Uterus (tissue), 2 donors: ENCODE measurements at regions not wholly inside any gene's neighbourhood (a gene's known extent, or its start where the extent isn't known, plus 50 kb on each side); places are given as distances from the start of the nearest gene placed in this dataset.

ENCODE experiments used
- POLR2A ChIP-seq, 2 donors: fragments of 450-650 bp; IDR thresholded peaks; one replicate each; pipeline ENCODE4 v1.6.1; 2016; ENCODE audit warnings: antibody characterized with exemption in 2 of 2, mild to moderate bottlenecking in 1 of 2, moderate library complexity in 1 of 2
- TF ChIP-seq, protein P1 (sequence below), 4 experiments: fragments of 200-600 bp in 2 of 4; fragments of 450-650 bp in 2 of 4; sonication (generic) in 2 of 4; IDR thresholded peaks; one replicate each; pipeline ENCODE4 v1.5.1; 2016 to 2019; ENCODE audit warnings: antibody characterized with exemption in 4 of 4, mild to moderate bottlenecking in 2 of 4, moderate library complexity in 1 of 4

DNA sequence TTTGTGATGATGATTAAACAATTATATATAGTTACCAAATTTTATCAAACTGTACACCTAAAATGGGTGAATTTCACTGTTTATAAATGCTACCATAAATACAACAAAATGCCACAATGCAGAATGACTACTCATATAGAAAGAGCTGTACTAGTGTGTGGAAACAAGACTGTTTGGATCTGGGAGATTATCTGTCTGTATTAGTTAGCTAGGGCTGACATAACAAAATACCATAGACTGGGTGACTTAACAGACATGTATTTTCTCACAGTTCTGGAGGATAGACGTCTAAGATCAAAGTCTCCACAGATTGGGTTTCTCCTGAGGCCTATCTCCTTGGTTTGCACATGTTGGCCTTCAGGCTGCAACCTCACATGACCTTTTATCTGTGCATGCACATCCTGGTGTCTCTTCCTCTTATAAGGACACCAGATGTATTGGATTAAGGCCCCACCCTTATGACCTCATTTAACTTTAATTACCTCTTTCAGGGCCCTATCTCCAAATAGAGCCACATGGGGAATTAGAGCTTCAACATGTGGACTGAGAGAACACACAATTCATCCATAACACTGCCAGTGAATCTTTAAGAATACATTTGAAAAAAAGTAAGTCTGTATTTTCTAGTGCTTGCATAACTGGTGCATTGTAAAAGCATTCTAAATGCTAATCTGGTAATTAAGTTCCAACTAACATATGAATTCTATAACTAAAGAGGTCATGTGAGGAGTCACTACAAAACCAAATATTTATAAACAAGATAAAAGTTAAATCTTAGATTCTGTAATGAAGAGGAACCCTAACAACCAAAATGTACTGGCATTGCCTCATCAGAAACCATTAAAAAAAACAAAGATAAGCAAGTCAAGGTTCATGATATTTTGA, 699.6 kb downstream of the NYAP2 start:
- TF ChIP-seq, protein P1, sequence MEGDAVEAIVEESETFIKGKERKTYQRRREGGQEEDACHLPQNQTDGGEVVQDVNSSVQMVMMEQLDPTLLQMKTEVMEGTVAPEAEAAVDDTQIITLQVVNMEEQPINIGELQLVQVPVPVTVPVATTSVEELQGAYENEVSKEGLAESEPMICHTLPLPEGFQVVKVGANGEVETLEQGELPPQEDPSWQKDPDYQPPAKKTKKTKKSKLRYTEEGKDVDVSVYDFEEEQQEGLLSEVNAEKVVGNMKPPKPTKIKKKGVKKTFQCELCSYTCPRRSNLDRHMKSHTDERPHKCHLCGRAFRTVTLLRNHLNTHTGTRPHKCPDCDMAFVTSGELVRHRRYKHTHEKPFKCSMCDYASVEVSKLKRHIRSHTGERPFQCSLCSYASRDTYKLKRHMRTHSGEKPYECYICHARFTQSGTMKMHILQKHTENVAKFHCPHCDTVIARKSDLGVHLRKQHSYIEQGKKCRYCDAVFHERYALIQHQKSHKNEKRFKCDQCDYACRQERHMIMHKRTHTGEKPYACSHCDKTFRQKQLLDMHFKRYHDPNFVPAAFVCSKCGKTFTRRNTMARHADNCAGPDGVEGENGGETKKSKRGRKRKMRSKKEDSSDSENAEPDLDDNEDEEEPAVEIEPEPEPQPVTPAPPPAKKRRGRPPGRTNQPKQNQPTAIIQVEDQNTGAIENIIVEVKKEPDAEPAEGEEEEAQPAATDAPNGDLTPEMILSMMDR (IDR thresholded peaks at IDR 0.05) = no peak
- no peak for TF ChIP-seq POLR2A (IDR thresholded peaks at IDR 0.05)
